SU-DHL-6 (cell line): ENCODE measurements at regions not wholly inside any gene's neighbourhood (a gene's known extent, or its start where the extent isn't known, plus 50 kb on each side); places are given as distances from the start of the nearest gene placed in this dataset.
"Not testable (repeated sequence)": the region's sequence is repeated elsewhere in the genome, so short reads cannot be mapped to it uniquely, and the experiment has no call there.

Experiments used
- H2AFZ ChIP-seq: fragments of 200-600 bp; sonication (generic); 2 replicates; pipeline ENCODE4 v1.6.1; 2014; ENCODE audit warnings: low read depth, mild to moderate bottlenecking, moderate library complexity, mixed read lengths, antibody characterized with exemption, low read length; ENCODE audit not compliant: severe bottlenecking
- H3F3A ChIP-seq: fragments of 200-600 bp; shearing (Covaris generic); 2 replicates; pipeline ENCODE4 v1.6.0; 2016; ENCODE audit warnings: antibody characterized with exemption, mild to moderate bottlenecking; ENCODE audit not compliant: insufficient read depth
- H3K27ac ChIP-seq: fragments of 200-600 bp; sonication (generic); 2 replicates; pipeline ENCODE4 v1.5.1; 2016; ENCODE audit warnings: low read depth, mild to moderate bottlenecking, low read length, moderate library complexity, mixed read lengths
- H3K27me3 ChIP-seq: fragments of 200-600 bp; sonication (generic), shearing (Covaris generic); 2 replicates; pipeline ENCODE4 v1.6.0; 2014; ENCODE audit warnings: mild to moderate bottlenecking, low read length
- H3K36me3 ChIP-seq: fragments of 200-600 bp; sonication (generic); 2 replicates; pipeline ENCODE4 v1.6.1; 2014; ENCODE audit warnings: mild to moderate bottlenecking, low read length, mixed read lengths
- H3K4me2 ChIP-seq: fragments of 300-600, 200-600 bp; shearing (Covaris generic), sonication (generic); 2 replicates; pipeline ENCODE4 v1.6.0; 2014; ENCODE audit warnings: low read length, low read depth, mild to moderate bottlenecking; ENCODE audit not compliant: poor library complexity, severe bottlenecking
- H3K4me3 ChIP-seq: fragments of 200-600 bp; sonication (generic); 2 replicates; pipeline ENCODE4 v1.5.1; 2014; ENCODE audit warnings: antibody characterized with exemption, low read length, mild to moderate bottlenecking, mixed read lengths; ENCODE audit not compliant: insufficient read depth, poor library complexity, severe bottlenecking
- H3K79me2 ChIP-seq: fragments of 200-600 bp; sonication (generic); 2 replicates; pipeline ENCODE4 v1.6.1; 2014; ENCODE audit warnings: mild to moderate bottlenecking, low read length, moderate library complexity; ENCODE audit not compliant: insufficient read depth
- H3K9ac ChIP-seq: fragments of 200-600 bp; sonication (generic); 2 replicates; pipeline ENCODE4 v1.7.0; 2014; ENCODE audit warnings: mild to moderate bottlenecking, low read length
- H3K9me2 ChIP-seq: fragments of 200-600 bp; sonication (generic); replicated peaks from 2 replicates; pipeline ENCODE4 v1.6.1; 2014; ENCODE audit warnings: low read length; ENCODE audit not compliant: insufficient read depth
- H3K9me3 ChIP-seq: fragments of 200-600 bp; sonication (generic); 2 replicates; pipeline ENCODE4 v1.6.1; 2014; ENCODE audit warnings: low read length, mixed read lengths; ENCODE audit not compliant: insufficient read depth
- H4K20me1 ChIP-seq: fragments of 200-600 bp; sonication (generic); 2 replicates; pipeline ENCODE4 v1.6.1; 2014; ENCODE audit warnings: low read depth, mild to moderate bottlenecking, antibody characterized with exemption, low read length, moderate library complexity, mixed read lengths
- CTCF ChIP-seq: fragments of 200-600 bp; sonication (generic); IDR thresholded peaks from one replicate; pipeline ENCODE4 v1.5.1; 2017; ENCODE audit warnings: antibody characterized with exemption, mild to moderate bottlenecking, low read length, moderate library complexity; ENCODE audit not compliant: insufficient read depth, poor library complexity, severe bottlenecking
- EZH2phosphoT487 ChIP-seq: fragments of 200-600 bp; sonication (generic), shearing (Covaris generic); conservative IDR thresholded peaks from 2 replicates; pipeline ENCODE4 v1.6.1; 2018; ENCODE audit warnings: mild to moderate bottlenecking, antibody characterized with exemption, low read length, moderate library complexity, mixed read lengths

GRCh38 chr3:109696932-109697331 is 359.6 kb upstream of the DPPA4 start:
- H3K79me2 ChIP-seq, result no peaks in the 10 kb centered on the region
- no peaks in the 10 kb centered on the region for H3K27me3 ChIP-seq
- no peaks in the 10 kb centered on the region for H4K20me1 ChIP-seq
- H3K4me3 ChIP-seq, result no peak overlapping the region
- no peak overlapping the region for H3K27ac ChIP-seq
- H3K9ac ChIP-seq, result no peak overlapping the region
- H3F3A ChIP-seq, result no peaks in the 10 kb centered on the region
- no peak overlapping the region for H3K4me2 ChIP-seq
- peaks cover 4% of the 10 kb centered on the region; the same call in 1 of the 2 replicates for H3K9me3 ChIP-seq
- H3K9me2 ChIP-seq, result no peaks in the 10 kb centered on the region
- no peak overlapping the region for H2AFZ ChIP-seq
- TF ChIP-seq CTCF (no peak), EZH2phosphoT487 (no peak)
- H3K36me3 ChIP-seq, result 0 out of 2 replicates have a peak, but pooled peaks cover 4% of the 10 kb centered on the region

- no peak overlapping the region for H3K4me2 ChIP-seq
- no peaks in the 10 kb centered on the region for H3K36me3 ChIP-seq
- H4K20me1 ChIP-seq, result no peaks in the 10 kb centered on the region
- H3K9ac ChIP-seq, result no peak overlapping the region
- H3K79me2 ChIP-seq, result no peaks in the 10 kb centered on the region
- no peaks in the 10 kb centered on the region for H3K9me2 ChIP-seq
- H3K27ac ChIP-seq, result no peak overlapping the region
- no peaks in the 10 kb centered on the region for H3F3A ChIP-seq
- no peak overlapping the region for H3K4me3 ChIP-seq
- no peaks in the 10 kb centered on the region for H3K27me3 ChIP-seq
- TF ChIP-seq CTCF, result no peak
- no peak for TF ChIP-seq EZH2phosphoT487
- no peak overlapping the region for H2AFZ ChIP-seq
- no peaks in the 10 kb centered on the region for H3K9me3 ChIP-seq
These were observed 364.9 kb upstream of the DPPA4 start for GRCh38 chr3:109702252-109702651.

- Histone ChIP-seq H3K9ac (no peak overlapping the region), H3K4me2 (no peak overlapping the region), H3K79me2 (no peaks in the 10 kb centered on the region), H3K9me2 (no peaks in the 10 kb centered on the region), H3K4me3 (no peak overlapping the region), H2AFZ (no peak overlapping the region), H3K27me3 (no peaks in the 10 kb centered on the region), H3K9me3 (no peaks in the 10 kb centered on the region), H4K20me1 (no peaks in the 10 kb centered on the region), H3K36me3 (no peaks in the 10 kb centered on the region), H3F3A (no peaks in the 10 kb centered on the region), H3K27ac (no peak overlapping the region)
- TF ChIP-seq EZH2phosphoT487, result no peak
- no peak for TF ChIP-seq CTCF
These were observed 365.6 kb upstream of the DPPA4 start for GRCh38 chr3:109702976-109703375.

- H3K9me3 ChIP-seq, H3K4me3 ChIP-seq, H3K4me2 ChIP-seq, H3K9ac ChIP-seq, H3K27ac ChIP-seq, H3K36me3 ChIP-seq, H3K27me3 ChIP-seq, H3F3A ChIP-seq, H3K9me2 ChIP-seq, H3K79me2 ChIP-seq, H2AFZ ChIP-seq, H4K20me1 ChIP-seq: not testable (repeated sequence)
These were observed 367.8 kb upstream of the DPPA4 start for GRCh38 chr3:109705133-109705532.
